ENCODE measurements at regions not wholly inside any gene's neighbourhood (a gene's known extent, or its start where the extent isn't known, plus 50 kb on each side); places are given as distances from the start of the nearest gene placed in this dataset.
"Not testable (repeated sequence)": the region's sequence is repeated elsewhere in the genome, so short reads cannot be mapped to it uniquely, and the experiment has no call there.

GRCh38 chr7:65489260-65489767, 115.7 kb downstream of the ZNF92 start (continued):
- TF ChIP-seq TRIM25 (IDR thresholded peaks at IDR 0.05; ENCODE audit: borderline replicate concordance), result no peak
- TF ChIP-seq HOXB6 (CRISPR knock-in tag; IDR thresholded peaks at IDR 0.05; ENCODE audit: borderline replicate concordance), result no peak
- TF ChIP-seq EHMT2 (IDR thresholded peaks at IDR 0.05), result 0 out of 2 replicates have a peak, but pooled peaks have one; percentile 21
- no peak for TF ChIP-seq ZNF282 (CRISPR knock-in tag; IDR thresholded peaks at IDR 0.05)
- TF ChIP-seq POLR2G (IDR thresholded peaks at IDR 0.05; ENCODE audit: low read depth, low read length), result no peak
- TF ChIP-seq NBN (IDR thresholded peaks at IDR 0.05; ENCODE audit: low read depth), result no peak
- TF ChIP-seq GTF2E2 (tag; IDR thresholded peaks at IDR 0.05), result no peak
- no peak for TF ChIP-seq RCOR1 (IDR thresholded peaks at IDR 0.05; ENCODE audit: borderline replicate concordance in 1 of 2, low read depth in 2 of 2, low read length in 2 of 2)
- TF ChIP-seq ZNF79 (CRISPR knock-in tag; IDR thresholded peaks at IDR 0.05; ENCODE audit: low read depth), result no peak

- H3K27ac ChIP-seq (ENCODE audit: extremely low read depth, low read depth, low read length); H3K4me3 ChIP-seq; H3K4me1 ChIP-seq (replicated peaks in 1 of 2; ENCODE audit: control insufficient read depth in 2 of 2, insufficient read depth in 2 of 2, low read length in 2 of 2); ATAC-seq; H3K9me1 ChIP-seq (ENCODE audit: control insufficient read depth, insufficient read depth, low read length); POLR2A ChIA-PET; BruUV-seq (replicated peaks); FAIRE-seq; H3K9me3 ChIP-seq (replicated peaks; ENCODE audit: control insufficient read depth, insufficient read depth, low read depth, low read length); in situ Hi-C loops (cut with MboI); H3K9ac ChIP-seq (ENCODE audit: insufficient read depth in 1 of 2, low read depth in 2 of 2, low read length in 2 of 2); H3K36me3 ChIP-seq (ENCODE audit: control insufficient read depth, insufficient read depth, low read length); H3K79me2 ChIP-seq (ENCODE audit: control insufficient read depth, insufficient read depth, low read length); H3K27me3 ChIP-seq (ENCODE audit: control insufficient read depth in 2 of 2, insufficient read depth in 2 of 2, low read length in 2 of 2); H2AFZ ChIP-seq (ENCODE audit: low read depth, low read length); H4K20me1 ChIP-seq (replicated peaks; ENCODE audit: control insufficient read depth, insufficient read depth, low read length); H3K4me2 ChIP-seq (ENCODE audit: insufficient read depth, low read length); intact Hi-C loops (cut with micrococcal nuclease); DNase-seq (ENCODE audit: extremely low read depth in 1 of 4, low spot score in 3 of 4); CTCF ChIA-PET (ENCODE audit: low intra/inter-chr PET ratio): not testable (repeated sequence)
- TF ChIP-seq CEBPB (tag; IDR thresholded peaks at IDR 0.05), result peak; percentile 40; the same call in 1 of the 2 replicates
- WGBS (ENCODE audit: insufficient coverage, low coverage, missing lambda C conversion rate), result 17% methylated on average over 2 of the region's 2 CpGs
Observed at GRCh38 chr7:65496697-65497096, 123.0 kb downstream of the ZNF92 start.

Measured in K562 (cell line).